ENCODE measurements at regions not wholly inside any gene's neighbourhood (a gene's known extent, or its start where the extent isn't known, plus 50 kb on each side); places are given as distances from the start of the nearest gene placed in this dataset.

- no peak for DNase-seq
Measured at GRCh38 chr6:45791211-45792168, 224.2 kb downstream of the CLIC5 start.

GRCh38 chr6:45789238-45789637 is 226.4 kb downstream of the CLIC5 start:
- no peak for DNase-seq

- no peak for DNase-seq
Measured at GRCh38 chr6:45787384-45787783, 228.3 kb downstream of the CLIC5 start.

GRCh38 chr6:45786355-45786781 is 229.3 kb downstream of the CLIC5 start:
- no peak for DNase-seq

- no peak for DNase-seq
Measured at GRCh38 chr6:45784250-45784649, 231.4 kb downstream of the CLIC5 start.

GRCh38 chr6:45783716-45784115 is 231.9 kb downstream of the CLIC5 start:
- no peak for DNase-seq

- no peak for DNase-seq
Measured at GRCh38 chr6:45781890-45782289, 233.8 kb downstream of the CLIC5 start.

- DNase-seq: no peak
Measured at GRCh38 chr6:45780523-45780922, 235.1 kb downstream of the CLIC5 start.

- no peak for DNase-seq
Measured at GRCh38 chr6:45775026-45775697, 240.5 kb downstream of the CLIC5 start.

- no peak for DNase-seq
Measured at GRCh38 chr6:45773906-45774305, 241.8 kb downstream of the CLIC5 start.

- no peak for DNase-seq
Measured at GRCh38 chr6:45772886-45773495, 242.7 kb downstream of the CLIC5 start.

GRCh38 chr6:45772051-45772450 is 243.6 kb downstream of the CLIC5 start:
- no peak for DNase-seq

GRCh38 chr6:45763281-45763680 is 252.4 kb downstream of the CLIC5 start:
- no peak for DNase-seq

GRCh38 chr6:45759472-45759810 is 256.2 kb downstream of the CLIC5 start:
- DNase-seq: no peak

GRCh38 chr6:45758787-45759471 is 256.7 kb downstream of the CLIC5 start:
- no peak for DNase-seq

- DNase-seq: no peak
Measured at GRCh38 chr6:45757443-45758130, 258.1 kb downstream of the CLIC5 start.

GRCh38 chr6:45756606-45757005 is 259.1 kb downstream of the CLIC5 start:
- DNase-seq: no peak

GRCh38 chr6:45754432-45754831 is 261.2 kb downstream of the CLIC5 start:
- no peak for DNase-seq

GRCh38 chr6:45746046-45746445 is 269.6 kb downstream of the CLIC5 start:
- DNase-seq: no peak

- DNase-seq: no peak
Measured at GRCh38 chr6:45743028-45743615, 272.5 kb downstream of the CLIC5 start.

GRCh38 chr6:45742591-45742990 is 273.1 kb downstream of the CLIC5 start:
- no peak for DNase-seq
